ENCODE measurements at regions not wholly inside any gene's neighbourhood (a gene's known extent, or its start where the extent isn't known, plus 50 kb on each side); places are given as distances from the start of the nearest gene placed in this dataset.

DNA sequence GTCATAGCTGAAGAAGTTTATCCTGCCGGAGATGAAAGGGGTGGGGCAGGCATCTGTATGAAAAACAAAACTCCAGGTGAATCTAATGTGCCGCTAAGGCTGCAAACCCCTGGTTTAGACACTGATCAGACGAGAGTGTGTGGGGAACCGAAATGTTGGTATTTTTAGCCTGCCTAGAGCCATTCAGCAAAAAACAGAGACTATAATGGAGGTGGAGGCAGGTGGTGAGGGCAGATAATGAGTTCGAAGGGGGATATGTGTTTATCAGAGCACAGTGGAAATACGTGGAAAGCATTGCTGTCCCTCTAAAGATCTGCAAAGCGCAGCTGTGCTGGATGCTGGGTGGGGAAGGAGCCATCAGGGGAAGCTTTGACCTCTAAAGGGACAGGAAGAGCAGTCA, 127.5 kb upstream of the WSCD1 start:
- DNase-seq (ENCODE audit: low spot score): no peak
- TF ChIP-seq, protein P1, sequence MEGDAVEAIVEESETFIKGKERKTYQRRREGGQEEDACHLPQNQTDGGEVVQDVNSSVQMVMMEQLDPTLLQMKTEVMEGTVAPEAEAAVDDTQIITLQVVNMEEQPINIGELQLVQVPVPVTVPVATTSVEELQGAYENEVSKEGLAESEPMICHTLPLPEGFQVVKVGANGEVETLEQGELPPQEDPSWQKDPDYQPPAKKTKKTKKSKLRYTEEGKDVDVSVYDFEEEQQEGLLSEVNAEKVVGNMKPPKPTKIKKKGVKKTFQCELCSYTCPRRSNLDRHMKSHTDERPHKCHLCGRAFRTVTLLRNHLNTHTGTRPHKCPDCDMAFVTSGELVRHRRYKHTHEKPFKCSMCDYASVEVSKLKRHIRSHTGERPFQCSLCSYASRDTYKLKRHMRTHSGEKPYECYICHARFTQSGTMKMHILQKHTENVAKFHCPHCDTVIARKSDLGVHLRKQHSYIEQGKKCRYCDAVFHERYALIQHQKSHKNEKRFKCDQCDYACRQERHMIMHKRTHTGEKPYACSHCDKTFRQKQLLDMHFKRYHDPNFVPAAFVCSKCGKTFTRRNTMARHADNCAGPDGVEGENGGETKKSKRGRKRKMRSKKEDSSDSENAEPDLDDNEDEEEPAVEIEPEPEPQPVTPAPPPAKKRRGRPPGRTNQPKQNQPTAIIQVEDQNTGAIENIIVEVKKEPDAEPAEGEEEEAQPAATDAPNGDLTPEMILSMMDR (IDR thresholded peaks at IDR 0.05; ENCODE audit: borderline replicate concordance, control extremely low read depth, extremely low read depth, insufficient read depth, missing control alignments): no peak
- in situ Hi-C loops (cut with MboI; ENCODE audit: low sequenced_read_pairs, unreplicated experiment): no loop called here

DNA sequence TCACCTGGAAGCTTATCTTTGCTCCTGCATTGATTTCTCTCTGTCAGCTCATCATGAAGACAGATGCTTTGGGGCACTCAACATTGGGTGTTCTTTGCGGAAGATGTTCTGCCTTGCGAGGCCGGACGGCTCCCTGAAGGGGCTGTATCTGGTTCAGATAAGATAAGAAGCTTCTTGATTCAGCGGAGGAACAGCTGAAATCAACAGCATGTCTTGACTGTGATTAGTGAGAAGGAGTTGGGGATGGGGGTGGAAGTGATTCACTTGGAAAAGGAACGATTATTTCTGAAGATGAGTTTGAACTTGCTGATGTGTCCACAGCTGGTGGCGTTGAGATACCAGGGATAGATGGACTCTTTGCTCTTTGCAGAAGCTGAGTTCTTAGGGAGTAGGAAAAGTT, 126.9 kb upstream of the WSCD1 start:
- no peak for DNase-seq (ENCODE audit: low spot score)
- TF ChIP-seq, protein P1 (IDR thresholded peaks at IDR 0.05; ENCODE audit: borderline replicate concordance, control extremely low read depth, extremely low read depth, insufficient read depth, missing control alignments): no peak
- in situ Hi-C loops (cut with MboI; ENCODE audit: low sequenced_read_pairs, unreplicated experiment): no loop called here

DNA sequence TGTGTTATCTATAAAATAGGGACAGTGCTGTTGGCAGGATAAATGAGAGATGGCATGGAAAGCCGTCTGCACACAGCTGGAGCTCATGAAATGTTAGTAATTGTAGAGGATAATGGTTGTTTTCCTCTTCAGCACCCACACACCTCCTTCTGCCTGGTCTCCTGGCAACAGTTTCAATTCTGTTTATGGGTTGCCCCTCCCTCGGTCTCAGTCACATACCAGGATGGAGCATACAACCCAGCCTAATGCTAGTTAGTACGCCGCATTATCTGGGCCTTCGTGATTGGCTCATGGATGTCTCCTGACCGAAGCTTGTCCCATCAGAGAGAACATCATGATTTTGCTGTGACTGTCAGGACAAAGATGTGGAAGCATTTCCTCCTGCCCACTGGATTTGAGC, 126.2 kb upstream of the WSCD1 start:
- TF ChIP-seq, protein P1 (IDR thresholded peaks at IDR 0.05; ENCODE audit: borderline replicate concordance, control extremely low read depth, extremely low read depth, insufficient read depth, missing control alignments): no peak
- no peak for DNase-seq (ENCODE audit: low spot score)
- in situ Hi-C loops (cut with MboI; ENCODE audit: low sequenced_read_pairs, unreplicated experiment): no loop called here

DNA sequence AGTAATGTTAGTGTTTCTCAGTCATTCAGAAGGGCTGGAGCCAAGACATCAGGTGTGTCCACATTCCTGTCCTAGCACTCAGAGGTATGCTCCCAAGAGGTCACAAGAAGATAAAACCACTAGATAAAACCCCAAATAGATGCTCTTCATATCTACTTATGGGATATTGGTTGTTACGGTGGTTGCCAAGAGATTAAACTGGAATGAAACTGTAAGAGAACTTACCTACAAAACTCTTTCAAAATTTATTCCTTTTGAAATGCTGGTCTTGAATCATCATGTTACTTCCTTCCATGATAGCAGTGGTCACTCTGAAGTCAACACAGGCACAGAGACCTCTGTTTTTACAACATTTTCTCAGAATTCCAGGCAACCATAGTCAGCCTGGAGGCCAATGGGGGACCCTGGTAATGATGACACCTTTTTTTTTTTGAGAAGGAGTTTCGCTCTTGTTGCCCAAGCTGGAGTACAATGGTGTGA, 122.4 kb upstream of the WSCD1 start:
- DNase-seq (ENCODE audit: low spot score): no peak
- in situ Hi-C loops (cut with MboI; ENCODE audit: low sequenced_read_pairs, unreplicated experiment): no loop called here
- TF ChIP-seq, protein P1 (IDR thresholded peaks at IDR 0.05; ENCODE audit: borderline replicate concordance, control extremely low read depth, extremely low read depth, insufficient read depth, missing control alignments): no peak

DNA sequence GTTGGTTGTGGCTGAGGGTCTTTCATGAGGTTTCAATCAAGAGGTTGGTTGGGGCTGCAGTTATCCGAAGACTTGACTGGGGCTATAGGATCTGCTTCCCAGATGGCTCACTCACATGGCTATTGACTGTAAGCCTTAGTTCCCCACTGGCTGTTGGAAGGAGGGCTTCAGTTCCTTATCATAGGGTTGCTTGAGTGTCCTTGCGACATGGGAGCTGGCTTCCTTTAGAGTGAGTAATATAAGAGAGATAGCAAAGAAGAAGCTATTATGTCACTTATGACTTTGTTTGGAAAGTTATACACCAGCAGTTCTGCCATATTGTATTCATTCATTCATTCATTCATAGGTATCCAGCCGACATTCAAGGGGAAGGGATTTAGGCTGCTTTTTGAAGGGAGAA, 121.4 kb upstream of the WSCD1 start:
- no peak for DNase-seq (ENCODE audit: low spot score)
- TF ChIP-seq, protein P1 (IDR thresholded peaks at IDR 0.05; ENCODE audit: borderline replicate concordance, control extremely low read depth, extremely low read depth, insufficient read depth, missing control alignments): no peak
- in situ Hi-C loops (cut with MboI; ENCODE audit: low sequenced_read_pairs, unreplicated experiment): no loop called here

DNA sequence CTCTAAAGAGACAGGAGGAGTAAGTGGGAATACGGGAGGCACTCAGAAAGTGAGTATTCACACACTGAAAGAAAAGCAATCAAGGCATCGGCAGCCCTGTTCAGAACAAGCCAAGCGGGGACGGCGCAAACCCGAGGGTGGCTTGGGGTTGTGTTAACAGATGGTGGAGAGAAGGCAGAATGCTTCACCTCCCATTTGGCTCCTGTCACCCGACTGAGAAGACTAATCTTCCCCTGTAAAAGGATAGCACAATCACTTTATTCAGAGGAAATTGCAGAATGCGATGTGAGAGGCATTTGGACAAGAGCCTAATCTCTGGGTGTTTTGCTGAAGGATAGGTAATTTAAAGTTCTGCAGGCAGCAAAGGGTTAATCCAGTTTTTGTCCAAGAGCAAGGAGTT, 119.3 kb upstream of the WSCD1 start:
- TF ChIP-seq, protein P1 (IDR thresholded peaks at IDR 0.05; ENCODE audit: borderline replicate concordance, control extremely low read depth, extremely low read depth, insufficient read depth, missing control alignments): no peak
- in situ Hi-C loops (cut with MboI; ENCODE audit: low sequenced_read_pairs, unreplicated experiment): no loop called here
- DNase-seq (ENCODE audit: low spot score): no peak

DNA sequence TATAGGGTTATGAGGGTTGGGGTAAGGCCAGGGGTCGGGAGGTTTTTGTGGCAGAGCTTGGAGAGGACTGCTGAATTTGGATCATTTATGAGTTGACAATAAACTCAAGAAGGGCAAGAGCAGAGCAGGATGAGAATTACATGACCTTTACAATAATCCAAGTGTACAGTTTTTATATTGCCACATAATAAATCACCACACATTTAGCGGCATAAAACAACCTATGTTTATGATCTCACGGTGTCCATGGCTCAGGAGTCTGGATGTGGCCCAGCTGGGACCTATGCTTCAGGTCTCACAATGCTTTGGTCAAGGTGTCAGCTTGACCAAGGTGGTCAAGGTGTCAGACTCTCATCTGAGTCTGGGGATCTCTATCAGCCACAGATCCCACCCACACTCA, 118.3 kb upstream of the WSCD1 start:
- DNase-seq (ENCODE audit: low spot score): no peak
- TF ChIP-seq, protein P1 (IDR thresholded peaks at IDR 0.05; ENCODE audit: borderline replicate concordance, control extremely low read depth, extremely low read depth, insufficient read depth, missing control alignments): no peak
- in situ Hi-C loops (cut with MboI; ENCODE audit: low sequenced_read_pairs, unreplicated experiment): no loop called here
